HFF-Myc (cell line): ENCODE measurements at regions not wholly inside any gene's neighbourhood (a gene's known extent, or its start where the extent isn't known, plus 50 kb on each side); places are given as distances from the start of the nearest gene placed in this dataset.

Source experiments
- DNase-seq: peaks from one replicate; pipeline ENCODE4 v3.0.0-alpha.2; 2011; ENCODE audit warnings: low read depth; ENCODE audit errors: extremely low read depth
- H3K4me3 ChIP-seq: replicated peaks from 2 replicates; pipeline ENCODE4 v1.5.1; 2011; ENCODE audit warnings: low read depth, mild to moderate bottlenecking, control low read depth, low read length
- TF ChIP-seq, protein P1 (sequence below): IDR thresholded peaks from 2 replicates; pipeline ENCODE4 v1.5.1; 2012; ENCODE audit warnings: mild to moderate bottlenecking, low read depth, low read length, control low read depth; ENCODE audit errors: missing control alignments

DNA sequence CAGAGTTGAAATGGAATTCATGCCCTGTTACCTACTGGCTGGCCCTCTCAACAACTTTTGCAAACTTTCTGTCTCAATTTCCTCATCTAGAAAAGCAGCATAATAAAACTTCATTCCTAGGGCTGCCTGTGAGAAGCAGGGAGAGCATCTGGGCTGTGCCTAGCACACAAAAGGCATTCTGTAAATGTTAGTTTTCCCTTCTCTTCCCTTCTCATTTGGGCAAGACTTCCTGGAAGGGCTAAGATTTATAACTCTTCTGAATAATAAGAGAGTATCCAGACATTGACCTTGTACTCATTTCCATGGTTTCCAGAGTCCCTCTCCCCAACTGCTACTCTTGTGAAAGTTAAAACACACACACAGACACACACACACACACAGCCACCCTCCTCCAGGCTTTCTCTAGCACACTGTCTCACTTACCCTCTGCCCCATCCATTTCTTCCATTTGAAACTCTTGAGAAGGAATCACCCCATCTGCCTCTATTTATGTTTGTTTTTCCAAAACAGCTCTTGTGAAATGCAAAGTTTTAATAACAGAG, 302.1 kb downstream of the SMAD2 start:
- TF ChIP-seq, protein P1, sequence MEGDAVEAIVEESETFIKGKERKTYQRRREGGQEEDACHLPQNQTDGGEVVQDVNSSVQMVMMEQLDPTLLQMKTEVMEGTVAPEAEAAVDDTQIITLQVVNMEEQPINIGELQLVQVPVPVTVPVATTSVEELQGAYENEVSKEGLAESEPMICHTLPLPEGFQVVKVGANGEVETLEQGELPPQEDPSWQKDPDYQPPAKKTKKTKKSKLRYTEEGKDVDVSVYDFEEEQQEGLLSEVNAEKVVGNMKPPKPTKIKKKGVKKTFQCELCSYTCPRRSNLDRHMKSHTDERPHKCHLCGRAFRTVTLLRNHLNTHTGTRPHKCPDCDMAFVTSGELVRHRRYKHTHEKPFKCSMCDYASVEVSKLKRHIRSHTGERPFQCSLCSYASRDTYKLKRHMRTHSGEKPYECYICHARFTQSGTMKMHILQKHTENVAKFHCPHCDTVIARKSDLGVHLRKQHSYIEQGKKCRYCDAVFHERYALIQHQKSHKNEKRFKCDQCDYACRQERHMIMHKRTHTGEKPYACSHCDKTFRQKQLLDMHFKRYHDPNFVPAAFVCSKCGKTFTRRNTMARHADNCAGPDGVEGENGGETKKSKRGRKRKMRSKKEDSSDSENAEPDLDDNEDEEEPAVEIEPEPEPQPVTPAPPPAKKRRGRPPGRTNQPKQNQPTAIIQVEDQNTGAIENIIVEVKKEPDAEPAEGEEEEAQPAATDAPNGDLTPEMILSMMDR = no peak
- no peak overlapping the region for H3K4me3 ChIP-seq
- no peak for DNase-seq

DNA sequence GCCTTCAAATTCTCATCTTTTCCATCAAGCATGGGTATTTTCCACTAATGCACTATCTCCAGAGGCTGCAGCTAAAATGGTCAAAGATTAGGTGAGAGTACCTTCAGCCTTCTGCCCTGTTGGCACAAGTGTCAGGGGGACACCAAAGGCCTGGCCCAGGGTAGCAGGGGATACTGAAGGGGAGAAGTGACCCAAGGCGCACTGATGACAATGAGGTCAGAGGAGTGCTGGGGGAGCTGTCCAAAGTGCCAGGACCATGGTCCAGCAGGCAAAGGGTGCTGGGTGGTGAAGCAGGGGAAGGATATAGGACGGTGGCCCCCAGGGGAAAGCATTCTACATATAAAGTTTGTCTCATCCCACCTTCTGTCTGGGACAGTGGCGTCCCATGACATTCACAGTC, 303.4 kb downstream of the SMAD2 start:
- no peak for DNase-seq
- H3K4me3 ChIP-seq = no peak overlapping the region
- TF ChIP-seq, protein P1 = no peak

DNA sequence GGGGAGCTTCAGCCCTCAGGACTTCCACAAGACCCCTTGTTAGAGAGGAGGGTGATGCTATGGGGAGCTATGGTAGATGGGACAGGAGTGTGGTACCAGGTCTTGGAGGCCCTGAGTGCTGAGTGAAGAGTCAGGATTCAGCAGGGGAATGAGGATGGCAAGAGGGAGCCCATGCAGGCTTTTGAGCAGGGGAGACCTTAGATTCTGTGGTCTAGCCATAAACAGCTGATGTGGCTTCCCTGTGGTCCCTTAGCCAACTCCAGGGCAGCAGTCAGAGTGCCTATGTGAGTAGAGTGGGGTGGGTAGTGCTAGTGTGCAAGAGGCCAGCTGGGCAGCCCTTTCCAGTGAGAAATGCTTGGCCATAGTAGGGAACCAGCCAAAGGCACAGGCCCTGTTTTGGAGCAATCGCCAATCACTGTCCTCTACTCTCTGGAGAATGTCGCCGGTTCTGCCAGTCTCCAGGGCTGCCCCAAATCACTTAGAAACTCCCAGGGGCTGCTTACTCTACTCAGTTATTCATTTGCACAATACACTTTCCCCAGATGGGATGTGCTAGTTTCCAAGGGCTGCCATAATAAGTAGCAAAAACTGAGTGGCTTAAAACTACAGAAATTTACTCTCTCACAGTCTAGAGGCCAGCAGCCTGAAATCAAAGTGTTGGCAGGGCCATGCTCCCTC, 310.5 kb downstream of the SMAD2 start:
- H3K4me3 ChIP-seq = no peak overlapping the region
- no peak for DNase-seq
- TF ChIP-seq, protein P1 = no peak

DNA sequence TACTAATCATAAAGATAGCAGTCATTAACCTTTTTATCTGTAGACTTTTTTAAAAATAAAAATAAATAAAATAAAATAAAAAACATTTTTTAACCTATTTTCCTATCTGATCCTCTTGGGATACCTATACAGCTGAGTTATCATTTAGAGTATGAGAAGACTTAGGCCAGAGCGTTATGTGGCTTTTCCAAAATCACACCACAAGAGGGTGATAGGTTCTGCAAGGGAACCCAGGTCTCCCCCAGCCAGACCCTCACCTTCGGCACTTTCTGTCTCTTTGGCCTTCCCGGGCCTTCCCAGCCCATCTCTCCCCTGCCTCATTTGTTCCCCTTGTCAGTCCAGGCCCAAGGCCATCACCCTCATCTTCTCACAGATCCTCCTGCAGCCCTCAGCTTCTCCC, 311.7 kb downstream of the SMAD2 start:
- TF ChIP-seq, protein P1 = no peak

DNA sequence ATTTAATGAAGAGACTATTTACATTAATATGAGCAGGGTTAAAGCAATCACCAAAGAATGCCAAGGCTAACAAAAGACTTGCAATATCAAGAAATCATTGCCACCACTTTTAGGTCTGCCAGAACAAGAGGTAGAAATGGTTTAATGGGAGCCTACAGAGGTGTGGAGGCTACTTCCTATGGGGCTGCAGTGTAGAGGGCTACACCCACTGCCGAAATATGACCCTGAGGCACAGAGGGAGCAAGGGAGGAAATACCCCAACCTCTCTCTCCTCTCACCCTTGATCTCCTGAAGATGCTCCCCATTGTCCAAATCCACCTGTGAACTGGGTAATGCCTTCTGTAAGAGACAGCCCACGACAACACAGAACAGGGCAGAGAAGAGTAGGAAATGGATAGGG, 315.4 kb downstream of the SMAD2 start:
- TF ChIP-seq, protein P1 = no peak
- no peak overlapping the region for H3K4me3 ChIP-seq
- DNase-seq = no peak

More for the DNA sequence above, 311.7 kb downstream of the SMAD2 start:
- no peak for DNase-seq
- no peak overlapping the region for H3K4me3 ChIP-seq

DNA sequence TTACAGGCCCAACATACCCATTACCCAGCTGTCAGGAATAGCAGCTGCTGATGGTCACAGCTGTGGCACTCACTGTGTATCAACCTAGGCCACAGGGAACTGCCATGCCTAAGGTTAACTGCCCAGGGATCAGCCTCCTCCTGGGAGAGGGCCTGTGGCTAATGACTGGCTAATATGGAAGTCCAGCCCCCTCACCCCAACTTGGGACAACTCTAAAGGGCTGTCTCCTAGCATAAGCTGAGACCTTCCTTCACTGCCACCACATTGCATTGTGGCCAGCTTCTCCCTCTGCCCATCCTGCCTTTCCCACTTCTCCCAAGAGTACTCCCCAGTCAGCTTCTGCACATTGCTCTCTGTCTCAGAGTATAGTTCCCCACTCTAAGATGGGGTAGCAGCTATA, 316.5 kb downstream of the SMAD2 start:
- no peak overlapping the region for H3K4me3 ChIP-seq
- TF ChIP-seq, protein P1 = no peak
- DNase-seq = no peak
